ENCODE measurements at regions not wholly inside any gene's neighbourhood (a gene's known extent, or its start where the extent isn't known, plus 50 kb on each side); places are given as distances from the start of the nearest gene placed in this dataset.
"Not testable (repeated sequence)": the region's sequence is repeated elsewhere in the genome, so short reads cannot be mapped to it uniquely, and the experiment has no call there.

- DNase-seq, result no peak
Measured at GRCh38 chr19:28075229-28075628, 1137.7 kb downstream of the UQCRFS1 start.

DNA sequence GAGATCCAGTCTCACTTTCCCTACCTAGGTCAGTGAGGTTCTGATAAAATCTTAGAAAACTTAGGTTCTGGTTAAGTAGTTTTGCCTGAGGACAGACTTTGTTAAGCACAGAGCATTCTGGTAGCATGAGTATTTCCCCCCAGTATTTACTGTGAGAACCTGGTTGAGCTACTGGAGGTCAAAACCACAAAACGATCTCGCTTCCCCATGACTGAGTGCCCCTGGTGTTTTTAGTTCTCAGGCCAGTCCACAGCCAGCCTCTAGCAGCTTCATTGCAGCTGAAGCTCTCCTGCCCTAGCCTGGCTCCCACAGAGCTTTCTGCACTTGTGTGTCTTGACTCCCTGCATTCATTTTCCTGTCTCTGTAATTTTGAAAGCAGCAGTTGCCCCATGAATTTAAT, 1138.2 kb downstream of the UQCRFS1 start:
- no peak for DNase-seq

DNA sequence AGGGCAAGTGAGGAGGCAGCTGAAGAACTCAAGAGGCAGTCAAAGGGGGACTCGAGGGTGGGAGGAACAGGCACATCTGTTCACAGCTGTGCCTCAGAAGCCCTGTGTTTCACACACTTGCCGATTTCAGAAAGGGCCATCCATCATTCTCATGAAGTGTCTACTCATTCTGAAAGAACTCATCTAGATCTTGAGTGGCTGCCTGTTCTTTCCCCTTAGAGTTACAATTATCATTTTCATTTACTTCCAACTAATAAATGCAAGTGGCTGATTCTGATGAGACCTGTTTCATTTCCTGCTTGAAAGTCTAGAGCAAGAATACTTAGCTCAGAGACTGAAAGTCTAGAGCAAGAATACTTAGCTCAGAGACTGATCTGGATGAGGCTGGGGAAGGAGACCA, 1145.1 kb downstream of the UQCRFS1 start:
- DNase-seq, result no peak

- DNase-seq, result no peak
Measured at GRCh38 chr19:28066988-28067387, 1146.0 kb downstream of the UQCRFS1 start.

GRCh38 chr19:28066161-28066560, 1146.8 kb downstream of the UQCRFS1 start:
- no peak for DNase-seq

- no peak for DNase-seq
Measured at GRCh38 chr19:28065026-28065425, 1147.9 kb downstream of the UQCRFS1 start.

DNA sequence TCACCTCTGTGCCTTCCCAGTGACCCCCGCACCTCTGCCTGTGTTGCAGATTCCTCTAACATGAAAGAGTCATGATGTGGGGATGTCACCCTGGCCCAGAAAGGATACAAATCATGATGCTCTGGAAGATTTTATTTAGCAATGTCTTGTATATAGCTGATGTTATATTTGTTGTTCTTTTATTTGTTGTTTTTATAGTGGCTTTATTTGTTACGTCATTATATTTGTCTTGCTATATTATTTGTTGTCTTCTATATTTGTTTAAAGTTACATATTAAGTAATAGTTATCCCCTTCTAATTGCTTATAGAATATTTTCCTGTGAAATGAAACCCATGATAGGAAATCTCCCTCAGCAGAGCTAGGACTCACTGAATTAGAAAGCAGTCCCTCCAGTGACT, 1149.2 kb downstream of the UQCRFS1 start:
- DNase-seq, result no peak

DNA sequence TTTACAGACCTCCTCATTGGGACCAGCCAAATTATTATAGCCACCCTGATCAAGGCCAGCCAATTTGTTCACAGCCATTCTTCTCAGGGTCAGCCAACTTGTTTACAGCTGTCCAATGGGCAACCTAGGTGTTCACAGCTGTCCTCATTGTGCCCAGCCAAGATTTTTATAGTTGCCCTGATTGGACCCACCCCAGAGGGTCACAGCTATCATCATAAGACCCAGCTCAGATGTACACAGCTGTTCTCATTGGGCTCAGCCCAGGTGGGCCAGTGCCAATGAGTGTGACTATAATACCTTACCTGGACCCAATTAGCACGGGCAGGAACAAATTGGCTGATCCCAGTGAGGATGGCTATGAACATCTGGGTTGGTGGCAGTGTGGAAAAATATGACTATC, 1151.8 kb downstream of the UQCRFS1 start:
- DNase-seq, result no peak

GRCh38 chr19:28057026-28057425, 1155.9 kb downstream of the UQCRFS1 start:
- DNase-seq, result not testable (repeated sequence)

- DNase-seq, result no peak
Measured at GRCh38 chr19:28051047-28051446, 1161.9 kb downstream of the UQCRFS1 start.

GRCh38 chr19:28049875-28050274, 1163.1 kb downstream of the UQCRFS1 start:
- no peak for DNase-seq

- DNase-seq, result no peak
Measured at GRCh38 chr19:28046932-28047331, 1166.0 kb downstream of the UQCRFS1 start.

DNA sequence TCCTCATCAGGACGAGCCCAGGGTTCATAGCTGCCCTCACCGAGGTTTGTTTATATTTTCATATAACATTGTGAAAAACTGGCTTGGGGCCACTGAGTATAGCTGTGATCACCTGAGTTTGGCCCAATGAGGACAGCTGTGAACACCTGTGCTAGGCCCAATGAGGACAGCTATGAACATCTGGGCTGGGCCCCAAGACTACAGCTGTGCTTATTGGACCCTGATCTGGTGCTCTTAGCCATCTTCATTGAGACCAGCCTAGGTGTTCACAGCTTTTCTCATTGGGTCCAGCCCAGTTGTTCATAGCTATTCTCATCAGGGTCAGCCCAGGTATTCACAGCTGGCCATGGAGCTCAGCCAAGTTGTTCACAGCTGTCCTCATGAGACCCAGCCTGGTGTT, 1167.3 kb downstream of the UQCRFS1 start:
- no peak for DNase-seq

DNA sequence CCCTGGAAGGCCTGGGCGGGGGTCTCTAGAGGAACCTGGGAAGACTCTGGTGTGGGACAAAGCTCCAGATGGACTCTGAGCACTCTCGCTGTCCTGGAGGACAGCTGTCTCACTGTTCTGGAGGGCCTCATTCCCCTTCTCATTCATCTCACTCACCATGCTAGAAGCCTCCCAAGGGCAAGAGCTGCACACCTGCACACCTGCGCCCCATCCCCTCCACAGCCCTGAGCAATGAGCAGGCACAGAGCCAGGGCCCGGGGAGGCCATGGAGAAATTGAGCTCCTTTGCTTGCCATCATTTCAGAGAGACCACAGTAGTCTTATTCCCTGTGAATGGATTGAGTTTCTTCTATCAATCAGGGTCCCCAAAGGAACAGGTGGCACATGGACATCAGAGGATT, 1168.5 kb downstream of the UQCRFS1 start:
- no peak for DNase-seq

GRCh38 chr19:28042516-28042915, 1170.4 kb downstream of the UQCRFS1 start:
- DNase-seq, result no peak

- DNase-seq, result no peak
Measured at GRCh38 chr19:28039677-28040381, 1173.1 kb downstream of the UQCRFS1 start.

GRCh38 chr19:28037186-28037585, 1175.8 kb downstream of the UQCRFS1 start:
- no peak for DNase-seq

DNA sequence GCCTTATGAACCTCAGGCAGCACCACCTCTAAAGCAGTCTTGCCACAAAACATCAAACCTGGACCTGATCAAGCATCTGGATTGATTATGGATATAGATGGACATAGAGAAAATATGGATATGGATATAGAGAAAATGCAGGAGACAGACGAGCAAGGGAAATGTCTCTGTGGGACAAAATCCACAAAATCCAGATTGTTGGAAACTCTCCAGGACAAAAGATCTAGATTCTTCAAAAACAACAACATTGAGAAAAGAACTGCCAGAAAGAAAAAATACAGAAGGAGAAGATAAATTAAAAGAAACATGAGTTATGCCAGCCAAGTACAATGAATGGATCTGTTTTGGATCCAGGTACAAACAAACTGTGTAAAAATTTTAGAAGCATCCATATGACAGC, 1176.5 kb downstream of the UQCRFS1 start:
- DNase-seq, result no peak

- no peak for DNase-seq
Measured at GRCh38 chr19:28034936-28035335, 1178.0 kb downstream of the UQCRFS1 start.

- DNase-seq, result no peak
Measured at GRCh38 chr19:28028881-28029444, 1184.0 kb downstream of the UQCRFS1 start.

DNA sequence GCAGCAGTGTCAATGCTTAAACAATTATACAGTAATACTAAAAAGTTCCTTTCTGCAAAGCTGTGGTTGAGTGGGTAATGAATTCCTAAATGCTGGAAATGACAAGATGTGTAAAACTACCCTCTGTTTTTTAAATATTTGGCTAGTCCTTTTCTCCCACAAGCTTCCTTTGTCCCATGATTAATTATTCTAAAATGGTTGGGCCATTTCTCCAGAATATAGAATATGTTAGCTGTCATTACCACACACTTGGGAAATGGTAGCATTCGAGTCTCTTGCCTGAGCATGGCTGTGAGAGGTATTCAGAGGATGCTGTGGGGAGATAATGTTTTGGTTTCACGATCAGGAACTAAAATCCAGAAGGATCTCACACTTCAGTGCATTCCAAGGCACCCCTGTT, 1185.8 kb downstream of the UQCRFS1 start:
- no peak for DNase-seq

GRCh38 chr19:28026636-28027035, 1186.3 kb downstream of the UQCRFS1 start:
- DNase-seq, result no peak

- DNase-seq, result no peak
Measured at GRCh38 chr19:28024920-28025319, 1188.0 kb downstream of the UQCRFS1 start.

DNA sequence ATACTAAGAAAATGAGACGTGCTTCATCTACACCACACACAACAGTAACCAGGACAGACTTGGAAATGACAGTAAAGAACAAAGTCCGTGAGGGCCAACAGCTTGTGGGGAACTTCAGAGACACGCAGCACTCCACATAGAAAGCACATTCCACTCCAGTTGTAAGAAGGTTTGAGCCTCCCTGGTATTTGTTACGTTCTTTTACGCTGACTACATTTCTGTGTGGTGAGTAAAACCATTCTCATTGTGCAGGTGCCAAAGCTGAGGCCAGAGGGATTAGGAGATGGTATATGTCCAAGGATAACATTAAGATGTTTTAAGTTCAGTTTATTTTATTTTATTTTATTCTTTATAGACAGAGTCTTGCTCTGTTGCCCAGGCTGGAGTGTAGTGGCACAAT, 1189.9 kb downstream of the UQCRFS1 start:
- DNase-seq, result no peak

DNA sequence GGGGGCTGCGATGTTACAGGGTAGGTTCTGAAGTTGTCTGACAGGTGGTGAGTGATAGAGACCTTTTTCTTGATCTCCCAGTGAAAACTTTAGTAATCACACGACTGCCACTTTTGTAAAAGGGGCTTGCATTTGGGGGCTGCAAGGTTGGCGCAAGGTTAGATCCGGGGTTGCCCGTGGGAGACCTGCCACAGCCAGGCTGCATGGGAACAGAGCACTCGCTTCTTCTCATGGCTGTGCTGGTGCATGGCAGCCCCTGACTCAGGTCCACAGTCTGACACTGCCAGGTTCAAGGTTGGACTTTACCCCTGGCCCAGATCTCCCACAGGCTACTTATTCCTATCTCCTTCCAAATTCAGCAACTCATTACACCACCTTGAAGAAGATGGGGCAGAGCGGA, 1190.4 kb downstream of the UQCRFS1 start:
- DNase-seq, result no peak
